K562 (cell line): ENCODE measurements at regions not wholly inside any gene's neighbourhood (a gene's known extent, or its start where the extent isn't known, plus 50 kb on each side); places are given as distances from the start of the nearest gene placed in this dataset.

Experiments used
- FOXJ2 ChIP-seq: fragments of 200-800 bp; sonication (Bioruptor generic); IDR thresholded peaks from 2 replicates; pipeline ENCODE4 v1.6.1; 2016; ENCODE audit warnings: missing genetic modification characterization, missing compliant biosample characterization
- L3MBTL2 ChIP-seq: fragments of 450-650 bp; IDR thresholded peaks from 2 replicates; pipeline ENCODE4 v1.6.1; 2016; ENCODE audit warnings: mild to moderate bottlenecking, moderate library complexity
- MIER1 ChIP-seq: fragments of 450-650 bp; IDR thresholded peaks from 2 replicates; pipeline ENCODE4 v1.6.1; 2016; ENCODE audit warnings: antibody characterized with exemption, mild to moderate bottlenecking, low read depth
- PYGO2 ChIP-seq: fragments of 450-650 bp; IDR thresholded peaks from 2 replicates; pipeline ENCODE4 v1.6.1; 2016; ENCODE audit warnings: mild to moderate bottlenecking, missing genetic modification characterization, moderate library complexity, missing compliant biosample characterization
- SAFB2 ChIP-seq: fragments of 200-400 bp; formaldehyde crosslinking; IDR thresholded peaks from 2 replicates; pipeline ENCODE4 v1.6.1; 2018; ENCODE audit warnings: borderline replicate concordance, low read length, low read depth, moderate library complexity; ENCODE audit not compliant: severe bottlenecking
- U2AF2 ChIP-seq: fragments of 200-400 bp; formaldehyde crosslinking; optimal IDR thresholded peaks from 2 replicates; pipeline ENCODE3; 2017; ENCODE audit warnings: low read depth, mild to moderate bottlenecking, low read length
- VEZF1 ChIP-seq: fragments of 200-800 bp; sonication (Bioruptor generic); IDR thresholded peaks from 2 replicates; pipeline ENCODE4 v1.6.1; 2017; ENCODE audit warnings: missing genetic modification characterization, missing compliant biosample characterization
- ZNF436 ChIP-seq: fragments of 250-450, 450-650 bp; sonication (Bioruptor Pico); formaldehyde crosslinking; IDR thresholded peaks from 2 replicates; pipeline ENCODE4 v1.7.0; 2020; ENCODE audit warnings: mild to moderate bottlenecking
- ZNF592 ChIP-seq: fragments of 450-650 bp; IDR thresholded peaks from 2 replicates; pipeline ENCODE4 v1.6.1; 2017; ENCODE audit warnings: antibody characterized with exemption, mild to moderate bottlenecking
- TF ChIP-seq, protein P1 (sequence below): fragments of 250-450 bp; sonication (Bioruptor Pico); IDR thresholded peaks from 2 replicates; pipeline ENCODE4 v1.8.0; 2021; ENCODE audit warnings: mild to moderate bottlenecking, moderate library complexity
- TF ChIP-seq, protein P2 (sequence below): sonication (generic); formaldehyde crosslinking; IDR thresholded peaks from 2 replicates; pipeline ENCODE4 v1.8.0; 2022; ENCODE audit warnings: mild to moderate bottlenecking, missing genetic modification reagents, borderline replicate concordance
- TF ChIP-seq, protein P3 (sequence below), 2 experiments: fragments of 200-800 bp in 1 of 2; sonication (Bioruptor generic) in 1 of 2; sonication (generic) in 1 of 2; formaldehyde crosslinking in 1 of 2; IDR thresholded peaks in 1 of 2; conservative IDR thresholded peaks in 1 of 2; 2 replicates each; pipeline versions ENCODE4 v1.5.0 to v1.6.1; 2016 to 2020; ENCODE audit warnings: missing compliant biosample characterization in 1 of 2, missing genetic modification characterization in 1 of 2, missing genetic modification reagents in 1 of 2
- TF ChIP-seq, protein P4 (sequence below): IDR thresholded peaks from 2 replicates; pipeline ENCODE4 v1.6.1; 2011; ENCODE audit warnings: borderline replicate concordance, low read depth, mild to moderate bottlenecking, moderate library complexity, low read length; ENCODE audit not compliant: insufficient read depth, poor library complexity, severe bottlenecking

DNA sequence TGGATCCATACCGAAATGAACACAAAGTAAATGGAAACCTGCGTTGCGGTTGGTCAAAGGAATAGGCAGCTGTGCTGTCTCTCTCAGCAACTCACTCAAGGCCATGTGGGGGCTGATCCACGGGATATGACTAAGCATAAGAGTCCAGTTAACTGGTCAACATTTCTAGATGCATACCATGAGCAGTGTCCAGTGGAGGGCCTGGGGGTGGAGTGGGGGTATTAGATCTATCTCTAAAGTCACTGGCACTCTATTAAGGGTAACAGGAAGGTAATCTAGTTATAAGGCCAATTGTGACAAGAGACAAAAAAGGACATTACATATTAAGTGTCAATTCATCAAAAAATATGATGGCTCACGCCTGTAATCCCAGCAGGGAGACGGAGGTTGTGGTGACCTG is 136.8 kb downstream of the TTC32 start (continued):
- 0 out of 2 replicates have a peak, but pooled peaks have one; percentile 23 for TF ChIP-seq ZNF592
- TF ChIP-seq, protein P1, sequence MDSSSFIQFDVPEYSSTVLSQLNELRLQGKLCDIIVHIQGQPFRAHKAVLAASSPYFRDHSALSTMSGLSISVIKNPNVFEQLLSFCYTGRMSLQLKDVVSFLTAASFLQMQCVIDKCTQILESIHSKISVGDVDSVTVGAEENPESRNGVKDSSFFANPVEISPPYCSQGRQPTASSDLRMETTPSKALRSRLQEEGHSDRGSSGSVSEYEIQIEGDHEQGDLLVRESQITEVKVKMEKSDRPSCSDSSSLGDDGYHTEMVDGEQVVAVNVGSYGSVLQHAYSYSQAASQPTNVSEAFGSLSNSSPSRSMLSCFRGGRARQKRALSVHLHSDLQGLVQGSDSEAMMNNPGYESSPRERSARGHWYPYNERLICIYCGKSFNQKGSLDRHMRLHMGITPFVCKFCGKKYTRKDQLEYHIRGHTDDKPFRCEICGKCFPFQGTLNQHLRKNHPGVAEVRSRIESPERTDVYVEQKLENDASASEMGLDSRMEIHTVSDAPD (CRISPR knock-in tag): no peak
- no peak for TF ChIP-seq U2AF2
- TF ChIP-seq, protein P2, sequence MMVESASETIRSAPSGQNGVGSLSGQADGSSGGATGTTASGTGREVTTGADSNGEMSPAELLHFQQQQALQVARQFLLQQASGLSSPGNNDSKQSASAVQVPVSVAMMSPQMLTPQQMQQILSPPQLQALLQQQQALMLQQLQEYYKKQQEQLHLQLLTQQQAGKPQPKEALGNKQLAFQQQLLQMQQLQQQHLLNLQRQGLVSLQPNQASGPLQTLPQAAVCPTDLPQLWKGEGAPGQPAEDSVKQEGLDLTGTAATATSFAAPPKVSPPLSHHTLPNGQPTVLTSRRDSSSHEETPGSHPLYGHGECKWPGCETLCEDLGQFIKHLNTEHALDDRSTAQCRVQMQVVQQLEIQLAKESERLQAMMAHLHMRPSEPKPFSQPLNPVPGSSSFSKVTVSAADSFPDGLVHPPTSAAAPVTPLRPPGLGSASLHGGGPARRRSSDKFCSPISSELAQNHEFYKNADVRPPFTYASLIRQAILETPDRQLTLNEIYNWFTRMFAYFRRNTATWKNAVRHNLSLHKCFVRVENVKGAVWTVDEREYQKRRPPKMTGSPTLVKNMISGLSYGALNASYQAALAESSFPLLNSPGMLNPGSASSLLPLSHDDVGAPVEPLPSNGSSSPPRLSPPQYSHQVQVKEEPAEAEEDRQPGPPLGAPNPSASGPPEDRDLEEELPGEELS (CRISPR knock-in tag): no peak
- TF ChIP-seq FOXJ2 (tag): no peak
- TF ChIP-seq, protein P3, sequence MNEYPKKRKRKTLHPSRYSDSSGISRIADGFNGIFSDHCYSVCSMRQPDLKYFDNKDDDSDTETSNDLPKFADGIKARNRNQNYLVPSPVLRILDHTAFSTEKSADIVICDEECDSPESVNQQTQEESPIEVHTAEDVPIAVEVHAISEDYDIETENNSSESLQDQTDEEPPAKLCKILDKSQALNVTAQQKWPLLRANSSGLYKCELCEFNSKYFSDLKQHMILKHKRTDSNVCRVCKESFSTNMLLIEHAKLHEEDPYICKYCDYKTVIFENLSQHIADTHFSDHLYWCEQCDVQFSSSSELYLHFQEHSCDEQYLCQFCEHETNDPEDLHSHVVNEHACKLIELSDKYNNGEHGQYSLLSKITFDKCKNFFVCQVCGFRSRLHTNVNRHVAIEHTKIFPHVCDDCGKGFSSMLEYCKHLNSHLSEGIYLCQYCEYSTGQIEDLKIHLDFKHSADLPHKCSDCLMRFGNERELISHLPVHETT (CRISPR knock-in tag; conservative IDR thresholded peaks at IDR 0.05 in 1 of 2, IDR thresholded peaks at IDR 0.05 in 1 of 2): peak in 1 of 2 experiments; percentile 33; a peak in 1 of 4 replicates
- TF ChIP-seq L3MBTL2: peak; percentile 59
- 0 out of 2 replicates have a peak, but pooled peaks have one; percentile 25 for TF ChIP-seq PYGO2 (tag)
- TF ChIP-seq ZNF436 (CRISPR knock-in tag): no peak
- TF ChIP-seq SAFB2: no peak
- no peak for TF ChIP-seq MIER1
- TF ChIP-seq, protein P4, sequence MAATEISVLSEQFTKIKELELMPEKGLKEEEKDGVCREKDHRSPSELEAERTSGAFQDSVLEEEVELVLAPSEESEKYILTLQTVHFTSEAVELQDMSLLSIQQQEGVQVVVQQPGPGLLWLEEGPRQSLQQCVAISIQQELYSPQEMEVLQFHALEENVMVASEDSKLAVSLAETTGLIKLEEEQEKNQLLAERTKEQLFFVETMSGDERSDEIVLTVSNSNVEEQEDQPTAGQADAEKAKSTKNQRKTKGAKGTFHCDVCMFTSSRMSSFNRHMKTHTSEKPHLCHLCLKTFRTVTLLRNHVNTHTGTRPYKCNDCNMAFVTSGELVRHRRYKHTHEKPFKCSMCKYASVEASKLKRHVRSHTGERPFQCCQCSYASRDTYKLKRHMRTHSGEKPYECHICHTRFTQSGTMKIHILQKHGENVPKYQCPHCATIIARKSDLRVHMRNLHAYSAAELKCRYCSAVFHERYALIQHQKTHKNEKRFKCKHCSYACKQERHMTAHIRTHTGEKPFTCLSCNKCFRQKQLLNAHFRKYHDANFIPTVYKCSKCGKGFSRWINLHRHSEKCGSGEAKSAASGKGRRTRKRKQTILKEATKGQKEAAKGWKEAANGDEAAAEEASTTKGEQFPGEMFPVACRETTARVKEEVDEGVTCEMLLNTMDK: no peak
- TF ChIP-seq VEZF1 (CRISPR knock-in tag): peak; percentile 45; the same call in 1 of the 2 replicates
